Hepatic stellate cell (primary cell): ENCODE measurements at regions not wholly inside any gene's neighbourhood (a gene's known extent, or its start where the extent isn't known, plus 50 kb on each side); places are given as distances from the start of the nearest gene placed in this dataset.
"Not testable (repeated sequence)": the region's sequence is repeated elsewhere in the genome, so short reads cannot be mapped to it uniquely, and the experiment has no call there.

Experiments
- DNase-seq: peaks from one replicate; pipeline ENCODE4 v3.0.0; 2011; ENCODE audit warnings: low spot score

- no peak for DNase-seq
Observed at GRCh38 chr7:69399401-69399800, 198.9 kb upstream of the AUTS2 start.

GRCh38 chr7:69402696-69403095 lies 195.6 kb upstream of the AUTS2 start:
- DNase-seq: no peak

- DNase-seq: no peak
Observed at GRCh38 chr7:69403169-69403568, 195.1 kb upstream of the AUTS2 start.

GRCh38 chr7:69411018-69411417 lies 187.3 kb upstream of the AUTS2 start:
- DNase-seq: no peak

GRCh38 chr7:69411466-69411865 lies 186.8 kb upstream of the AUTS2 start:
- no peak for DNase-seq

GRCh38 chr7:69412331-69413146 lies 185.7 kb upstream of the AUTS2 start:
- no peak for DNase-seq

- DNase-seq: no peak
Observed at GRCh38 chr7:69414555-69414954, 183.7 kb upstream of the AUTS2 start.

GRCh38 chr7:69418869-69419670 lies 179.2 kb upstream of the AUTS2 start:
- no peak for DNase-seq

- no peak for DNase-seq
Observed at GRCh38 chr7:69419934-69420333, 178.3 kb upstream of the AUTS2 start.

GRCh38 chr7:69422574-69422985 lies 175.7 kb upstream of the AUTS2 start:
- no peak for DNase-seq

- no peak for DNase-seq
Observed at GRCh38 chr7:69426705-69427104, 171.6 kb upstream of the AUTS2 start.

GRCh38 chr7:69428089-69428488 lies 170.2 kb upstream of the AUTS2 start:
- DNase-seq: no peak

GRCh38 chr7:69429911-69430383 lies 168.3 kb upstream of the AUTS2 start:
- no peak for DNase-seq

- no peak for DNase-seq
Observed at GRCh38 chr7:69430384-69431021, 167.8 kb upstream of the AUTS2 start.

GRCh38 chr7:69431626-69432025 lies 166.6 kb upstream of the AUTS2 start:
- no peak for DNase-seq

GRCh38 chr7:69432276-69432675 lies 166.0 kb upstream of the AUTS2 start:
- DNase-seq: not testable (repeated sequence)

GRCh38 chr7:69433081-69433480 lies 165.2 kb upstream of the AUTS2 start:
- no peak for DNase-seq

GRCh38 chr7:69434398-69434815 lies 163.9 kb upstream of the AUTS2 start:
- no peak for DNase-seq

GRCh38 chr7:69435711-69436110 lies 162.6 kb upstream of the AUTS2 start:
- no peak for DNase-seq

- no peak for DNase-seq
Observed at GRCh38 chr7:69436946-69437345, 161.3 kb upstream of the AUTS2 start.

- no peak for DNase-seq
Observed at GRCh38 chr7:69438584-69439412, 159.5 kb upstream of the AUTS2 start.
